ENCODE measurements at regions not wholly inside any gene's neighbourhood (a gene's known extent, or its start where the extent isn't known, plus 50 kb on each side); places are given as distances from the start of the nearest gene placed in this dataset.
"Not testable (repeated sequence)": the region's sequence is repeated elsewhere in the genome, so short reads cannot be mapped to it uniquely, and the experiment has no call there.

GRCh38 chr5:135094339-135095051, 60.5 kb upstream of the PITX1 start:
- no peak for DNase-seq (ENCODE audit: low read depth)

- not testable (repeated sequence) for DNase-seq (ENCODE audit: low read depth)
These were observed 59.5 kb upstream of the PITX1 start for GRCh38 chr5:135093483-135093882.

- no peak for DNase-seq (ENCODE audit: low read depth)
These were observed 58.4 kb upstream of the PITX1 start for GRCh38 chr5:135092476-135092875.

- no peak for DNase-seq (ENCODE audit: low read depth)
These were observed 57.3 kb upstream of the PITX1 start for GRCh38 chr5:135091286-135091685.

- no peak for DNase-seq (ENCODE audit: low read depth)
These were observed 55.9 kb upstream of the PITX1 start for GRCh38 chr5:135089912-135090311.

- no peak for DNase-seq (ENCODE audit: low read depth)
These were observed 54.9 kb upstream of the PITX1 start for GRCh38 chr5:135088911-135089310.

- no peak for DNase-seq (ENCODE audit: low read depth)
These were observed 53.9 kb upstream of the PITX1 start for GRCh38 chr5:135087950-135088349.

GRCh38 chr5:135085936-135086725, 52.1 kb upstream of the PITX1 start:
- no peak for DNase-seq (ENCODE audit: low read depth)

GRCh38 chr5:135085133-135085935, 51.3 kb upstream of the PITX1 start:
- DNase-seq (ENCODE audit: low read depth) = no peak

Measured in stimulated activated CD8-positive, alpha-beta memory T cell treated with anti-CD3 and anti-CD28 coated beads, Interleukin-15, amount 100 ng/mL, for 1 hour (primary cell).